HepG2 (cell line): ENCODE measurements at regions not wholly inside any gene's neighbourhood (a gene's known extent, or its start where the extent isn't known, plus 50 kb on each side); places are given as distances from the start of the nearest gene placed in this dataset.

Experiments used
- ATAC-seq: fragments of 200-7000 bp; cut with Tn5 transposase; 3 replicates; pipeline ENCODE4 v1.9.1; 2020; ENCODE audit warnings: mild to moderate bottlenecking, moderate library complexity
- BruUV-seq: library from RNA; stranded (reverse); fragments of 400-500 nt; replicated peaks from 2 replicates; lab custom pipeline; 2021; lab: Mats Ljungman, UMichigan
- CTCF ChIA-PET: fragments of 300-600 bp; formaldehyde crosslinking; extraction: SDS; loops from one replicate; lab custom pipeline; 2021; ENCODE audit warnings: low total read pairs, inconsistent platforms, low intra/inter-chr PET ratio; lab: Yijun Ruan, JAX
- POLR2A ChIA-PET: fragments of 350-600 bp; sonication (Branson Sonifier 250); formaldehyde crosslinking; loops from one replicate; lab custom pipeline; 2020; ENCODE audit warnings: antibody characterized with exemption, inconsistent platforms; lab: Yijun Ruan, JAX
- DNase-seq: peaks from one replicate; pipeline ENCODE4 v3.0.0-alpha.2; 2015; ENCODE audit warnings: low spot score
- FAIRE-seq: peaks from 3 replicates; lab custom pipeline; 2011; peaks lifted over from hg19 to GRCh38; lab: Jason Lieb, UNC
- H2AFZ ChIP-seq: one replicate; pipeline ENCODE4 v1.6.1; 2011; ENCODE audit warnings: low read length, inconsistent platforms
- H3K27ac ChIP-seq: fragments of 300-600 bp; 3 replicates; pipeline ENCODE4 v1.8.0; 2011; ENCODE audit warnings: mixed run types, mild to moderate bottlenecking, mixed read lengths, low read length, inconsistent platforms; ENCODE audit not compliant: insufficient read depth; ENCODE audit errors: extremely low read length
- H3K27me3 ChIP-seq, 2 experiments: fragments of 200-600 bp in 1 of 2; 2 replicates in 1 of 2; 3 replicates in 1 of 2; pipeline versions ENCODE4 v1.6.0 to v1.8.0; 2011; ENCODE audit warnings: low read length in 2 of 2, mild to moderate bottlenecking in 2 of 2, moderate library complexity in 2 of 2, inconsistent platforms in 1 of 2; ENCODE audit not compliant: insufficient read depth in 2 of 2, control insufficient read depth in 1 of 2
- H3K36me3 ChIP-seq, 2 experiments: fragments of 200-600 bp in 1 of 2; replicated peaks in 1 of 2; 2 replicates in 1 of 2; 3 replicates in 1 of 2; pipeline versions ENCODE4 v1.5.1 to v1.8.0; 2011; ENCODE audit warnings: low read length in 2 of 2, inconsistent platforms in 1 of 2; ENCODE audit not compliant: insufficient read depth in 2 of 2, control insufficient read depth in 1 of 2
- H3K4me1 ChIP-seq: 2 replicates; pipeline ENCODE4 v1.5.1; 2012; ENCODE audit warnings: low read length, inconsistent platforms; ENCODE audit not compliant: insufficient read depth
- H3K4me2 ChIP-seq: 2 replicates; pipeline ENCODE4 v1.6.0; 2011; ENCODE audit warnings: low read depth, low read length, inconsistent platforms
- H3K4me3 ChIP-seq, 3 experiments: fragments of 200-600 bp in 1 of 3; sonication (generic), shearing (Covaris generic) in 1 of 3; replicated peaks in 1 of 3; 2 replicates each; pipeline ENCODE4 v1.5.1; 2011 to 2016; ENCODE audit warnings: low read length in 3 of 3, inconsistent platforms in 2 of 3, low read depth in 2 of 3, mild to moderate bottlenecking in 2 of 3, control low read depth in 1 of 3, mixed read lengths in 1 of 3; ENCODE audit not compliant: insufficient read depth in 1 of 3
- H3K79me2 ChIP-seq: one replicate; pipeline ENCODE4 v1.6.1; 2011; ENCODE audit warnings: low read length, inconsistent platforms; ENCODE audit not compliant: insufficient read depth
- H3K9ac ChIP-seq: 2 replicates; pipeline ENCODE4 v1.6.0; 2011; ENCODE audit warnings: mild to moderate bottlenecking, low read depth, low read length, inconsistent platforms; ENCODE audit not compliant: insufficient read depth
- H3K9me3 ChIP-seq: 2 replicates; pipeline ENCODE4 v1.5.1; 2012; ENCODE audit warnings: mild to moderate bottlenecking, low read length
- H4K20me1 ChIP-seq: 2 replicates; pipeline ENCODE4 v1.6.0; 2011; ENCODE audit warnings: inconsistent platforms, mild to moderate bottlenecking, low read length, moderate library complexity; ENCODE audit not compliant: insufficient read depth
- ETS1 ChIP-seq: sonication (generic); formaldehyde crosslinking; IDR thresholded peaks from 2 replicates; pipeline ENCODE4 v1.4.0; 2020; ENCODE audit warnings: missing genetic modification reagents
- HNF4G ChIP-seq, 2 experiments: sonication (generic) in 1 of 2; formaldehyde crosslinking in 1 of 2; IDR thresholded peaks; 2 replicates each; pipeline versions ENCODE4 v1.4.0 to v1.6.1; 2011 to 2020; ENCODE audit warnings: borderline replicate concordance in 2 of 2, low read depth in 2 of 2, mild to moderate bottlenecking in 2 of 2, low read length in 1 of 2, missing genetic modification reagents in 1 of 2, moderate library complexity in 1 of 2
- MAFG ChIP-seq: sonication (generic); formaldehyde crosslinking; IDR thresholded peaks from 2 replicates; pipeline ENCODE4 v1.5.1; 2020; ENCODE audit warnings: mild to moderate bottlenecking, missing genetic modification reagents
- NFKBIZ ChIP-seq: IDR thresholded peaks from 2 replicates; pipeline ENCODE4 v1.6.1; 2018; ENCODE audit warnings: missing genetic modification reagents, missing compliant biosample characterization
- NR2F2 ChIP-seq: IDR thresholded peaks from 2 replicates; pipeline ENCODE4 v1.6.1; 2012; ENCODE audit warnings: low read depth, inconsistent platforms, borderline replicate concordance
- U2AF2 ChIP-seq: fragments of 200-400 bp; formaldehyde crosslinking; IDR thresholded peaks from 2 replicates; pipeline ENCODE4 v1.6.1; 2017; ENCODE audit warnings: low read depth, mild to moderate bottlenecking, low read length
- ZFP36 ChIP-seq: fragments of 150-350 bp; IDR thresholded peaks from 2 replicates; pipeline ENCODE4 v1.6.1; 2018; ENCODE audit warnings: borderline replicate concordance, low read length, low read depth; ENCODE audit not compliant: partially characterized antibody
- ZFP36L2 ChIP-seq: sonication (generic); formaldehyde crosslinking; IDR thresholded peaks from 2 replicates; pipeline ENCODE4 v1.4.0; 2020; ENCODE audit warnings: missing genetic modification reagents
- ZNF12 ChIP-seq: sonication (generic); formaldehyde crosslinking; IDR thresholded peaks from 2 replicates; pipeline ENCODE4 v1.5.0; 2020; ENCODE audit warnings: missing genetic modification reagents
- ZNF326 ChIP-seq: sonication (generic); formaldehyde crosslinking; IDR thresholded peaks from 2 replicates; pipeline ENCODE4 v1.4.0; 2020; ENCODE audit warnings: missing genetic modification reagents, borderline replicate concordance
- ZNF329 ChIP-seq: sonication (generic); formaldehyde crosslinking; IDR thresholded peaks from 2 replicates; pipeline ENCODE4 v1.9.0; 2021; ENCODE audit warnings: low read depth, mild to moderate bottlenecking, missing genetic modification reagents
- ZNF350 ChIP-seq: sonication (generic); formaldehyde crosslinking; IDR thresholded peaks from 2 replicates; pipeline ENCODE4 v1.4.0; 2020; ENCODE audit warnings: mild to moderate bottlenecking, low read depth, missing genetic modification reagents, borderline replicate concordance
- ZNF883 ChIP-seq: sonication (generic); formaldehyde crosslinking; IDR thresholded peaks from 2 replicates; pipeline ENCODE4 v1.5.1; 2020; ENCODE audit warnings: mild to moderate bottlenecking, missing genetic modification reagents; ENCODE audit errors: not compliant biosample characterization
- in situ Hi-C: cut with HindIII; loops from 2 replicates; pipeline ENCODE4 v1.10.0; 2017; ENCODE audit warnings: low pct_unique_long_range_greater_than_20kb; ENCODE audit not compliant: extremely low pct_ligation_motif_present
- intact Hi-C: fragments of 100-400 bp; cut with micrococcal nuclease; formaldehyde crosslinking; loops from one replicate; pipeline ENCODE4 v1.10.0; 2022; ENCODE audit not compliant: unreplicated experiment
- TF ChIP-seq, protein P1 (sequence below): sonication (generic); formaldehyde crosslinking; IDR thresholded peaks from 2 replicates; pipeline ENCODE4 v1.5.0; 2020; ENCODE audit warnings: missing genetic modification reagents, mild to moderate bottlenecking, borderline replicate concordance
- TF ChIP-seq, protein P2 (sequence below): sonication (generic); formaldehyde crosslinking; IDR thresholded peaks from 2 replicates; pipeline ENCODE4 v1.8.1; 2023; ENCODE audit warnings: missing genetic modification reagents, mild to moderate bottlenecking, borderline replicate concordance
- TF ChIP-seq, protein P3 (sequence below): IDR thresholded peaks from 2 replicates; pipeline ENCODE4 v1.6.1; 2016; ENCODE audit warnings: low read depth, control low read depth

- H3K79me2 ChIP-seq = no peaks in the 10 kb centered on the region
- intact Hi-C loops (no loop called here), in situ Hi-C loops (no loop called here)
- no peaks in the 10 kb centered on the region for H3K27me3 ChIP-seq
- H3K4me3 ChIP-seq = no peak overlapping the region
- H3K9me3 ChIP-seq = no peaks in the 10 kb centered on the region; the same call in 1 of the 2 replicates
- no peak overlapping the region for H3K4me2 ChIP-seq
- ChIA-PET POLR2A (no interaction called here), CTCF (no interaction called here)
- DNase-seq (no peak), ATAC-seq (no peak), FAIRE-seq (no peak)
- H3K27ac ChIP-seq = no peak overlapping the region
- no TSS peak for BruUV-seq
- no peaks in the 10 kb centered on the region for H3K4me1 ChIP-seq
- H3K36me3 ChIP-seq = no peaks in the 10 kb centered on the region
- no peak overlapping the region for H2AFZ ChIP-seq
- no peaks in the 10 kb centered on the region for H4K20me1 ChIP-seq
- no peak overlapping the region for H3K9ac ChIP-seq
- TF ChIP-seq NFKBIZ (CRISPR knock-in tag) = no peak
- no peak for TF ChIP-seq MAFG
- TF ChIP-seq, protein P1, sequence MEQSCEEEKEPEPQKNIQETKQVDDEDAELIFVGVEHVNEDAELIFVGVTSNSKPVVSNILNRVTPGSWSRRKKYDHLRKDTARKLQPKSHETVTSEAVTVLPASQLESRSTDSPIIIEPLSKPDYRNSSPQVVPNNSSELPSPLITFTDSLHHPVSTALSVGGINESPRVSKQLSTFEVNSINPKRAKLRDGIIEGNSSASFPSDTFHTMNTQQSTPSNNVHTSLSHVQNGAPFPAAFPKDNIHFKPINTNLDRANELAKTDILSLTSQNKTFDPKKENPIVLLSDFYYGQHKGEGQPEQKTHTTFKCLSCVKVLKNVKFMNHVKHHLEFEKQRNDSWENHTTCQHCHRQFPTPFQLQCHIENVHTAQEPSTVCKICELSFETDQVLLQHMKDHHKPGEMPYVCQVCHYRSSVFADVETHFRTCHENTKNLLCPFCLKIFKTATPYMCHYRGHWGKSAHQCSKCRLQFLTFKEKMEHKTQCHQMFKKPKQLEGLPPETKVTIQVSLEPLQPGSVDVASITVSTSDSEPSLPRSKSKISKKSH (CRISPR knock-in tag) = no peak
- TF ChIP-seq ZNF12 (CRISPR knock-in tag) = no peak
- TF ChIP-seq, protein P2, sequence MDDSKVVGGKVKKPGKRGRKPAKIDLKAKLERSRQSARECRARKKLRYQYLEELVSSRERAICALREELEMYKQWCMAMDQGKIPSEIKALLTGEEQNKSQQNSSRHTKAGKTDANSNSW (CRISPR knock-in tag) = no peak
- TF ChIP-seq ETS1 (CRISPR knock-in tag) = no peak
- no peak for TF ChIP-seq ZNF326 (CRISPR knock-in tag)
- TF ChIP-seq, protein P3, sequence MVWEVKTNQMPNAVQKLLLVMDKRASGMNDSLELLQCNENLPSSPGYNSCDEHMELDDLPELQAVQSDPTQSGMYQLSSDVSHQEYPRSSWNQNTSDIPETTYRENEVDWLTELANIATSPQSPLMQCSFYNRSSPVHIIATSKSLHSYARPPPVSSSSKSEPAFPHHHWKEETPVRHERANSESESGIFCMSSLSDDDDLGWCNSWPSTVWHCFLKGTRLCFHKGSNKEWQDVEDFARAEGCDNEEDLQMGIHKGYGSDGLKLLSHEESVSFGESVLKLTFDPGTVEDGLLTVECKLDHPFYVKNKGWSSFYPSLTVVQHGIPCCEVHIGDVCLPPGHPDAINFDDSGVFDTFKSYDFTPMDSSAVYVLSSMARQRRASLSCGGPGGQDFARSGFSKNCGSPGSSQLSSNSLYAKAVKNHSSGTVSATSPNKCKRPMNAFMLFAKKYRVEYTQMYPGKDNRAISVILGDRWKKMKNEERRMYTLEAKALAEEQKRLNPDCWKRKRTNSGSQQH (CRISPR knock-in tag) = no peak
- TF ChIP-seq ZNF883 (CRISPR knock-in tag) = no peak
- TF ChIP-seq ZNF350 = no peak
- TF ChIP-seq U2AF2 = no peak
- TF ChIP-seq ZFP36 = no peak
- no peak for TF ChIP-seq ZNF329 (CRISPR knock-in tag)
- TF ChIP-seq HNF4G (IDR thresholded peaks at IDR 0.05; ENCODE audit: borderline replicate concordance, low read depth, low read length) = no peak
- TF ChIP-seq HNF4G (CRISPR knock-in tag; IDR thresholded peaks at IDR 0.05; ENCODE audit: borderline replicate concordance, low read depth) = no peak
- TF ChIP-seq NR2F2 = no peak
- TF ChIP-seq ZFP36L2 (CRISPR knock-in tag) = no peak
Observed at GRCh38 chr3:3356846-3357245, 177.4 kb upstream of the CRBN start.
